ENCODE measurements at regions not wholly inside any gene's neighbourhood (a gene's known extent, or its start where the extent isn't known, plus 50 kb on each side); places are given as distances from the start of the nearest gene placed in this dataset.

GRCh38 chr12:67522222-67522621, 126.3 kb upstream of the DYRK2 start:
- Histone ChIP-seq H3K4me3 (ENCODE audit: low read length in 2 of 2) (no peak overlapping the region), H3K9me3 (ENCODE audit: control insufficient read depth in 1 of 2, low read length in 2 of 2) (no peaks in the 10 kb centered on the region), H3K36me3 (ENCODE audit: insufficient read depth, low read length) (no peaks in the 10 kb centered on the region), H3K27ac (ENCODE audit: low read depth, low read length) (no peak overlapping the region), H3K27me3 (ENCODE audit: insufficient read depth, low read length) (no peaks in the 10 kb centered on the region), H3K4me1 (ENCODE audit: insufficient read depth, low read length) (peaks cover 19% of the 10 kb centered on the region)
- DNase-seq, result no peak
- no peaks in the 10 kb centered on the region for H3K9me3 Mint-ChIP-seq
- no peak overlapping the region for H3K4me3 Mint-ChIP-seq
- no peak overlapping the region for H3K27ac Mint-ChIP-seq
- intact Hi-C loops (cut with micrococcal nuclease), result no loop called here
- H3K4me1 Mint-ChIP-seq, result peaks cover 16 to 20% (median 18%) of the 10 kb centered on the region in 4 donors
- no peaks in the 10 kb centered on the region for H3K36me3 Mint-ChIP-seq
- ChIA-PET CTCF (ENCODE audit: partially characterized antibody) (no interaction called here), POLR2A (ENCODE audit: partially characterized antibody) (interaction anchor here (0.9 kb wide), 1 partner anchor 108 kb away, joined by 3 read pairs; no protein-coding TSS in a partner anchor)
- no peaks in the 10 kb centered on the region for H3K27me3 Mint-ChIP-seq

GRCh38 chr12:67523538-67523937, 125.0 kb upstream of the DYRK2 start:
- Mint-ChIP-seq H3K36me3 (no peaks in the 10 kb centered on the region), H3K4me3 (no peak overlapping the region)
- intact Hi-C loops (cut with micrococcal nuclease), result no loop called here

GRCh38 chr12:67524861-67525616, 123.5 kb upstream of the DYRK2 start:
- Mint-ChIP-seq H3K4me3 (no peak overlapping the region), H3K9me3 (no peaks in the 10 kb centered on the region), H3K27me3 (no peaks in the 10 kb centered on the region), H3K27ac (no peak overlapping the region), H3K4me1 (peaks cover 10 to 19% (median 14%) of the 10 kb centered on the region in 4 donors), H3K36me3 (no peaks in the 10 kb centered on the region)
- Histone ChIP-seq H3K4me3 (ENCODE audit: low read length in 2 of 2) (no peak overlapping the region), H3K27ac (ENCODE audit: low read depth, low read length) (no peak overlapping the region), H3K4me1 (ENCODE audit: insufficient read depth, low read length) (peaks cover 14% of the 10 kb centered on the region), H3K9me3 (ENCODE audit: control insufficient read depth in 1 of 2, low read length in 2 of 2) (no peaks in the 10 kb centered on the region), H3K27me3 (ENCODE audit: insufficient read depth, low read length) (no peaks in the 10 kb centered on the region), H3K36me3 (ENCODE audit: insufficient read depth, low read length) (no peaks in the 10 kb centered on the region)
- POLR2A ChIA-PET (ENCODE audit: partially characterized antibody), result interaction anchor here (0.7 to 3.5 kb wide), 7 partner anchors 10 to 125 kb away, joined by 3 to 22 read pairs (median 5); no protein-coding TSS in a partner anchor
- CTCF ChIA-PET (ENCODE audit: partially characterized antibody), result interaction anchor here (0.8 to 2.6 kb wide), 4 partner anchors 9 to 297 kb away, joined by 3 to 11 read pairs (median 6); no protein-coding TSS in a partner anchor
- intact Hi-C loops (cut with micrococcal nuclease), result no loop called here
- DNase-seq, result no peak

More at GRCh38 chr12:67523538-67523937, 125.0 kb upstream of the DYRK2 start:
- POLR2A ChIA-PET (ENCODE audit: partially characterized antibody), result interaction anchor here (0.8 kb wide), 1 partner anchor 108 kb away, joined by 4 read pairs; no protein-coding TSS in a partner anchor
- no peaks in the 10 kb centered on the region for H3K9me3 Mint-ChIP-seq
- no peak overlapping the region for H3K27ac Mint-ChIP-seq
- Histone ChIP-seq H3K4me1 (ENCODE audit: insufficient read depth, low read length) (peaks cover 14% of the 10 kb centered on the region), H3K36me3 (ENCODE audit: insufficient read depth, low read length) (no peaks in the 10 kb centered on the region), H3K4me3 (ENCODE audit: low read length in 2 of 2) (no peak overlapping the region), H3K9me3 (ENCODE audit: control insufficient read depth in 1 of 2, low read length in 2 of 2) (no peaks in the 10 kb centered on the region), H3K27ac (ENCODE audit: low read depth, low read length) (no peak overlapping the region), H3K27me3 (ENCODE audit: insufficient read depth, low read length) (no peaks in the 10 kb centered on the region)
- H3K27me3 Mint-ChIP-seq, result no peaks in the 10 kb centered on the region
- CTCF ChIA-PET (ENCODE audit: partially characterized antibody), result interaction anchor here (2.6 kb wide), 2 partner anchors 7 to 12 kb away, joined by 6 to 11 read pairs; no protein-coding TSS in a partner anchor
- peaks cover 14 to 18% (median 15%) of the 10 kb centered on the region in 4 donors for H3K4me1 Mint-ChIP-seq
- DNase-seq, result no peak

DNA sequence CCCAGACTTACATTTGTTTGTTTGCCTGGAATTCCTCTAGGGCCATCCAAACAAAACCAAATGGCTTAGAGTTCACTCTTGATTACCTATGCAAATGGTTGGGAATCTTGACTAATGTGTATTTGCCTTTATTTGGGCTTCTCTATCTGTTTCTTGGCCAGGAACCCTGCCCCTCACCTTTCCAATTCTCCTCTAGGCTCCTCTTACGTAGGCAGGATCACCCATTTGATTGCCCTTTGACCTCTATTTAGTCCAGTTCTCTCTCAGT, 123.0 kb upstream of the DYRK2 start:
- POLR2A ChIA-PET (ENCODE audit: partially characterized antibody), result interaction anchor here (0.7 to 3.5 kb wide), 7 partner anchors 10 to 125 kb away, joined by 3 to 22 read pairs (median 5); no protein-coding TSS in a partner anchor
- Histone ChIP-seq H3K27ac (ENCODE audit: low read depth, low read length) (no peak overlapping the region), H3K4me3 (ENCODE audit: low read length in 2 of 2) (no peak overlapping the region), H3K36me3 (ENCODE audit: insufficient read depth, low read length) (no peaks in the 10 kb centered on the region), H3K9me3 (ENCODE audit: control insufficient read depth in 1 of 2, low read length in 2 of 2) (no peaks in the 10 kb centered on the region), H3K4me1 (ENCODE audit: insufficient read depth, low read length) (peaks cover 14% of the 10 kb centered on the region), H3K27me3 (ENCODE audit: insufficient read depth, low read length) (no peaks in the 10 kb centered on the region)
- no peak for DNase-seq
- CTCF ChIA-PET (ENCODE audit: partially characterized antibody), result interaction anchor here (0.8 to 2.6 kb wide), 3 partner anchors 9 to 297 kb away, joined by 3 to 11 read pairs (median 6); no protein-coding TSS in a partner anchor
- no peaks in the 10 kb centered on the region for H3K9me3 Mint-ChIP-seq
- intact Hi-C loops (cut with micrococcal nuclease), result no loop called here
- H3K27me3 Mint-ChIP-seq, result no peaks in the 10 kb centered on the region
- H3K4me3 Mint-ChIP-seq, result no peak overlapping the region
- no peak overlapping the region for H3K27ac Mint-ChIP-seq
- H3K4me1 Mint-ChIP-seq, result peaks cover 10 to 19% (median 14%) of the 10 kb centered on the region in 4 donors
- no peaks in the 10 kb centered on the region for H3K36me3 Mint-ChIP-seq

- intact Hi-C loops (cut with micrococcal nuclease), result no loop called here
- POLR2A ChIA-PET (ENCODE audit: partially characterized antibody), result interaction anchor here (1.5 to 3.5 kb wide), 4 partner anchors 11 to 104 kb away, joined by 4 to 22 read pairs (median 8); no protein-coding TSS in a partner anchor
- Histone ChIP-seq H3K4me1 (ENCODE audit: insufficient read depth, low read length) (peaks cover 14% of the 10 kb centered on the region), H3K27ac (ENCODE audit: low read depth, low read length) (no peak overlapping the region), H3K27me3 (ENCODE audit: insufficient read depth, low read length) (no peaks in the 10 kb centered on the region), H3K9me3 (ENCODE audit: control insufficient read depth in 1 of 2, low read length in 2 of 2) (no peaks in the 10 kb centered on the region), H3K36me3 (ENCODE audit: insufficient read depth, low read length) (no peaks in the 10 kb centered on the region), H3K4me3 (ENCODE audit: low read length in 2 of 2) (no peak overlapping the region)
- Mint-ChIP-seq H3K4me1 (peaks cover 10 to 17% (median 13%) of the 10 kb centered on the region in 4 donors), H3K36me3 (no peaks in the 10 kb centered on the region), H3K4me3 (peak overlapping the region in 2 of 8 donors; percentile 4 to 18), H3K27me3 (no peaks in the 10 kb centered on the region), H3K9me3 (no peaks in the 10 kb centered on the region), H3K27ac (peak overlapping the region in 2 of 7 donors; percentile 15 to 60)
- CTCF ChIA-PET (ENCODE audit: partially characterized antibody), result interaction anchor here (0.8 to 2.6 kb wide), 3 partner anchors 10 to 296 kb away, joined by 3 to 11 read pairs (median 4); no protein-coding TSS in a partner anchor
- DNase-seq, result no peak
Measured at GRCh38 chr12:67526129-67526528, 122.4 kb upstream of the DYRK2 start.

- Histone ChIP-seq H3K27me3 (ENCODE audit: insufficient read depth, low read length) (no peaks in the 10 kb centered on the region), H3K36me3 (ENCODE audit: insufficient read depth, low read length) (no peaks in the 10 kb centered on the region), H3K4me1 (ENCODE audit: insufficient read depth, low read length) (peaks cover 8% of the 10 kb centered on the region), H3K9me3 (ENCODE audit: control insufficient read depth in 1 of 2, low read length in 2 of 2) (no peaks in the 10 kb centered on the region), H3K4me3 (ENCODE audit: low read length in 2 of 2) (no peak overlapping the region), H3K27ac (ENCODE audit: low read depth, low read length) (no peak overlapping the region)
- DNase-seq, result no peak
- Mint-ChIP-seq H3K9me3 (no peaks in the 10 kb centered on the region), H3K4me1 (peaks cover 5 to 11% (median 8%) of the 10 kb centered on the region in 4 donors), H3K4me3 (no peak overlapping the region), H3K27me3 (no peaks in the 10 kb centered on the region), H3K36me3 (no peaks in the 10 kb centered on the region), H3K27ac (no peak overlapping the region)
- CTCF ChIA-PET (ENCODE audit: partially characterized antibody), result no interaction called here
- POLR2A ChIA-PET (ENCODE audit: partially characterized antibody), result interaction anchor here (0.8 to 1.6 kb wide), 2 partner anchors 15 to 118 kb away, joined by 4 to 6 read pairs; partner anchors contain the start of gene DYRK2
- intact Hi-C loops (cut with micrococcal nuclease), result loop anchor here (5.0 kb wide), 1 partner anchor 41 kb away; no protein-coding TSS in a partner anchor
Measured at GRCh38 chr12:67531051-67531450, 117.5 kb upstream of the DYRK2 start.

DNA sequence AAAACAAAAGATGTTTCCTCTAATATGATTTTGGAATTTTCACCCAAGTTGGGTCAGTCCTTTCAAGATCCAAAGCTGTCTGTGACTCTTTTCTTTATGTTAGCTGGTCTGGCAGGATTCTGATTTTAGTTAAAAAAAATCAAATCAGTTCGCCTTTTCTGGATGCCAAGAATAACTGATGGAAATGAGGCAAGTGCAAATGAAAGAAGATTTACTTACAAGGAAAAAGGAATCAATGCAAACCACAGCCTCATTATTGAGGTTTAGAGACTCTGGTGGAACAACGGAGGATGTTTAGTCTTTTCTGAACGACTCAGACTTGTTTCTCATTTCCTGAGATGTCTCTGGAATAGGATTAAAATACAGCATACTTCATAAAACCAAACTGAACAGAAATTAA, 117.0 kb upstream of the DYRK2 start:
- H3K4me1 Mint-ChIP-seq, result peaks cover under 1 to 8% (median 4%) of the 10 kb centered on the region in 4 donors
- DNase-seq, result no peak
- ChIA-PET POLR2A (ENCODE audit: partially characterized antibody) (interaction anchor here (0.8 to 1.6 kb wide), 2 partner anchors 16 to 117 kb away, joined by 4 to 6 read pairs; partner anchors contain the start of gene DYRK2), CTCF (ENCODE audit: partially characterized antibody) (no interaction called here)
- Histone ChIP-seq H3K36me3 (ENCODE audit: insufficient read depth, low read length) (no peaks in the 10 kb centered on the region), H3K4me1 (ENCODE audit: insufficient read depth, low read length) (peaks cover 3% of the 10 kb centered on the region), H3K4me3 (ENCODE audit: low read length in 2 of 2) (no peak overlapping the region), H3K9me3 (ENCODE audit: control insufficient read depth in 1 of 2, low read length in 2 of 2) (no peaks in the 10 kb centered on the region), H3K27ac (ENCODE audit: low read depth, low read length) (no peak overlapping the region), H3K27me3 (ENCODE audit: insufficient read depth, low read length) (no peaks in the 10 kb centered on the region)
- no peaks in the 10 kb centered on the region for H3K36me3 Mint-ChIP-seq
- intact Hi-C loops (cut with micrococcal nuclease), result loop anchor here (5.0 kb wide), 1 partner anchor 41 kb away; no protein-coding TSS in a partner anchor
- H3K27ac Mint-ChIP-seq, result peak overlapping the region in 2 of 7 donors; percentile 6 to 27
- H3K4me3 Mint-ChIP-seq, result no peak overlapping the region
- H3K27me3 Mint-ChIP-seq, result no peaks in the 10 kb centered on the region
- H3K9me3 Mint-ChIP-seq, result no peaks in the 10 kb centered on the region
